ENCODE measurements at regions not wholly inside any gene's neighbourhood (a gene's known extent, or its start where the extent isn't known, plus 50 kb on each side); places are given as distances from the start of the nearest gene placed in this dataset.

DNA sequence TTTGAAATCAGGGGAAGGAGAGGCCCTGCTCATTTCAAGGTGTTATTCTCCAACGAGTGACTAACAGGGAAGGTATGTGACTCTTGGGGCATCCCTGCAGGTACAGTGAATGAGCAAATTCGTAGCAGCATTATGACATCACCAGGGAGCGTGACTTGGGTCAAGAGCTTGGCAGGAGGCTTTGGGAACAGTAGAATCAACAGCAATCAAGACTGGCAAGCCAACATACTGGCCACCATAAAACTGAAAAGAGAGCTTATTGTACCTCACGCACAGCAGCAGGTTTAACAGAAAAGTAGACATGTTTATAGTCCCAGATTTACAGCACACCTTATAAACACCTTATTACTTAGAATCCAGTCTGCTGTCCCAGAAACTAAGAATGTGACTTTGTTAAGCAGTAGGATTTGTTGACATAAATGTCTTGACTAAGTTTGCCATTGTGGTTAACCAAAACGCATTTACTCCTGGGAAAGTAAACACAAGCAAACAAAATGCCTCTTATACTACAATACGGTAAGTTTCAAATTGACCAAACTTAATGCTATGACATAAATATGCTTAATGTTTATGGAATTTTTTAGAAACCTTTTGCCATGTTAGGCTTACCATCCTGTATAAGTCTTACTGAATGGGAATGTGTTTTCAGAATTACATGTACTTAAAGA lies 297.8 kb downstream of the NPR3 start:
- TF ChIP-seq, protein P1, sequence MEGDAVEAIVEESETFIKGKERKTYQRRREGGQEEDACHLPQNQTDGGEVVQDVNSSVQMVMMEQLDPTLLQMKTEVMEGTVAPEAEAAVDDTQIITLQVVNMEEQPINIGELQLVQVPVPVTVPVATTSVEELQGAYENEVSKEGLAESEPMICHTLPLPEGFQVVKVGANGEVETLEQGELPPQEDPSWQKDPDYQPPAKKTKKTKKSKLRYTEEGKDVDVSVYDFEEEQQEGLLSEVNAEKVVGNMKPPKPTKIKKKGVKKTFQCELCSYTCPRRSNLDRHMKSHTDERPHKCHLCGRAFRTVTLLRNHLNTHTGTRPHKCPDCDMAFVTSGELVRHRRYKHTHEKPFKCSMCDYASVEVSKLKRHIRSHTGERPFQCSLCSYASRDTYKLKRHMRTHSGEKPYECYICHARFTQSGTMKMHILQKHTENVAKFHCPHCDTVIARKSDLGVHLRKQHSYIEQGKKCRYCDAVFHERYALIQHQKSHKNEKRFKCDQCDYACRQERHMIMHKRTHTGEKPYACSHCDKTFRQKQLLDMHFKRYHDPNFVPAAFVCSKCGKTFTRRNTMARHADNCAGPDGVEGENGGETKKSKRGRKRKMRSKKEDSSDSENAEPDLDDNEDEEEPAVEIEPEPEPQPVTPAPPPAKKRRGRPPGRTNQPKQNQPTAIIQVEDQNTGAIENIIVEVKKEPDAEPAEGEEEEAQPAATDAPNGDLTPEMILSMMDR (optimal IDR thresholded peaks at IDR 0.05 in 1 of 3, IDR thresholded peaks at IDR 0.05 in 1 of 3, conservative IDR thresholded peaks at IDR 0.05 in 1 of 3; ENCODE audit: extremely low read depth in 1 of 3, insufficient read depth in 2 of 3, low read length in 3 of 3): no peak
- no peak for TF ChIP-seq EZH2 (IDR thresholded peaks at IDR 0.05; ENCODE audit: low read length)
